ENCODE measurements at regions not wholly inside any gene's neighbourhood (a gene's known extent, or its start where the extent isn't known, plus 50 kb on each side); places are given as distances from the start of the nearest gene placed in this dataset.

GRCh38 chr9:130772185-130772584 lies 62.9 kb upstream of the ABL1 start:
- ChIA-PET POLR2A (no interaction called here), CTCF (no interaction called here)
- Histone ChIP-seq H3K36me3 (ENCODE audit: insufficient read depth, low read length) (no peaks in the 10 kb centered on the region), H3K4me1 (ENCODE audit: insufficient read depth, low read length) (no peaks in the 10 kb centered on the region), H3K27me3 (ENCODE audit: control insufficient read depth in 1 of 2, insufficient read depth in 2 of 2, low read length in 2 of 2) (no peaks in the 10 kb centered on the region), H3K4me3 (ENCODE audit: low read length) (no peak overlapping the region), H3K9me3 (ENCODE audit: control insufficient read depth in 1 of 2, insufficient read depth in 1 of 2, low read length in 2 of 2) (no peaks in the 10 kb centered on the region), H3K27ac (ENCODE audit: low read depth in 1 of 2, low read length in 2 of 2) (no peak overlapping the region)
- Mint-ChIP-seq H3K36me3 (ENCODE audit: low read depth) (no peaks in the 10 kb centered on the region), H3K9me3 (no peaks in the 10 kb centered on the region), H3K4me1 (ENCODE audit: low read depth) (peaks cover 33% of the 10 kb centered on the region), H3K4me3 (no peak overlapping the region), H3K27me3 (no peaks in the 10 kb centered on the region), H3K27ac (no peak overlapping the region)
- TF ChIP-seq, protein P1, sequence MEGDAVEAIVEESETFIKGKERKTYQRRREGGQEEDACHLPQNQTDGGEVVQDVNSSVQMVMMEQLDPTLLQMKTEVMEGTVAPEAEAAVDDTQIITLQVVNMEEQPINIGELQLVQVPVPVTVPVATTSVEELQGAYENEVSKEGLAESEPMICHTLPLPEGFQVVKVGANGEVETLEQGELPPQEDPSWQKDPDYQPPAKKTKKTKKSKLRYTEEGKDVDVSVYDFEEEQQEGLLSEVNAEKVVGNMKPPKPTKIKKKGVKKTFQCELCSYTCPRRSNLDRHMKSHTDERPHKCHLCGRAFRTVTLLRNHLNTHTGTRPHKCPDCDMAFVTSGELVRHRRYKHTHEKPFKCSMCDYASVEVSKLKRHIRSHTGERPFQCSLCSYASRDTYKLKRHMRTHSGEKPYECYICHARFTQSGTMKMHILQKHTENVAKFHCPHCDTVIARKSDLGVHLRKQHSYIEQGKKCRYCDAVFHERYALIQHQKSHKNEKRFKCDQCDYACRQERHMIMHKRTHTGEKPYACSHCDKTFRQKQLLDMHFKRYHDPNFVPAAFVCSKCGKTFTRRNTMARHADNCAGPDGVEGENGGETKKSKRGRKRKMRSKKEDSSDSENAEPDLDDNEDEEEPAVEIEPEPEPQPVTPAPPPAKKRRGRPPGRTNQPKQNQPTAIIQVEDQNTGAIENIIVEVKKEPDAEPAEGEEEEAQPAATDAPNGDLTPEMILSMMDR (IDR thresholded peaks at IDR 0.05): no peak
- ATAC-seq (ENCODE audit: poor library complexity) (no peak), DNase-seq (no peak)
- intact Hi-C loops (cut with DNase I, micrococcal nuclease): no loop called here

- ChIA-PET POLR2A (no interaction called here), CTCF (no interaction called here)
- no peaks in the 10 kb centered on the region for H3K4me1 ChIP-seq (ENCODE audit: insufficient read depth, low read length)
- no peaks in the 10 kb centered on the region for H3K27me3 ChIP-seq (ENCODE audit: control insufficient read depth in 1 of 2, insufficient read depth in 2 of 2, low read length in 2 of 2)
- H3K9me3 ChIP-seq (ENCODE audit: control insufficient read depth in 1 of 2, insufficient read depth in 1 of 2, low read length in 2 of 2): no peaks in the 10 kb centered on the region
- intact Hi-C loops (cut with DNase I, micrococcal nuclease): no loop called here
- ATAC-seq (ENCODE audit: poor library complexity) (no peak), DNase-seq (no peak)
- no peak overlapping the region for H3K4me3 ChIP-seq (ENCODE audit: low read length)
- H3K27ac Mint-ChIP-seq: peak overlapping the region; percentile 24
- no peak overlapping the region for H3K27ac ChIP-seq (ENCODE audit: low read depth in 1 of 2, low read length in 2 of 2)
- H3K27me3 Mint-ChIP-seq: no peaks in the 10 kb centered on the region
- no peaks in the 10 kb centered on the region for H3K36me3 Mint-ChIP-seq (ENCODE audit: low read depth)
- TF ChIP-seq, protein P1 (IDR thresholded peaks at IDR 0.05): no peak
- H3K4me3 Mint-ChIP-seq: no peak overlapping the region
- peaks cover 40% of the 10 kb centered on the region for H3K4me1 Mint-ChIP-seq (ENCODE audit: low read depth)
- no peaks in the 10 kb centered on the region for H3K9me3 Mint-ChIP-seq
- no peaks in the 10 kb centered on the region for H3K36me3 ChIP-seq (ENCODE audit: insufficient read depth, low read length)
These were observed 60.9 kb upstream of the ABL1 start for GRCh38 chr9:130774183-130774582.

DNA sequence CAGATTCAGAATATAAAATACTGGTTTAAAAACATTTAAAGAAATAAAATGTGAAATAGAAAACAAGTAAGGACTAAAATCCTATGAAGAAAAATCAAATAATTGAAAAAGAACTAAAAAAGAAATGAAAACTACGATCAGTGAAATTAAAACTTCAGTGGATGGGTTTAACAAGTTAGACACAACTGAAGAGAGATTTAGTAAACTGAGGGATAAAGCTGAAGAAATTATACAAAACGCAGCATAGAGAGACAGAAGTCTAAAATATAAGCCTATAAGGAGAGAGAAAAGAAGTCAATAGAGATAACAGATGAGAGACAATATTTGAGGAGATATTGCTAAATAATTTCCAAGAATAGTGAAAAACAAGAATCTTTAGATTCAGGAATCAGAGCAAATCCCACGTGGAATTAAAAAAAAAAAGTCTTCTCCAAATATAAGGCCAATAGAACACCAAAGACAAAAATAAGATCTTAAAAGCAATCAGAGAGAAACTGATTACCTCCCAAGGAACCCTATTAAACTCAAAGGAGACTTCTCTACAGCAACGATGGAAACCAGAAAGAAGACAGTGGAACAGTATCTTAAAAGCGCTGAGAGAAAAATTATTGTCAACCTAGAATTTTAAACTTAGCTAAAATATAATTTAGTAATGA lies 59.6 kb upstream of the ABL1 start:
- no peak overlapping the region for H3K27ac ChIP-seq (ENCODE audit: low read depth in 1 of 2, low read length in 2 of 2)
- no peaks in the 10 kb centered on the region for H3K36me3 Mint-ChIP-seq (ENCODE audit: low read depth)
- intact Hi-C loops (cut with DNase I, micrococcal nuclease): no loop called here
- no peaks in the 10 kb centered on the region for H3K4me1 ChIP-seq (ENCODE audit: insufficient read depth, low read length)
- no peaks in the 10 kb centered on the region for H3K27me3 ChIP-seq (ENCODE audit: control insufficient read depth in 1 of 2, insufficient read depth in 2 of 2, low read length in 2 of 2)
- no peaks in the 10 kb centered on the region for H3K36me3 ChIP-seq (ENCODE audit: insufficient read depth, low read length)
- H3K27me3 Mint-ChIP-seq: no peaks in the 10 kb centered on the region
- H3K4me1 Mint-ChIP-seq (ENCODE audit: low read depth): peaks cover 35% of the 10 kb centered on the region
- H3K27ac Mint-ChIP-seq: no peak overlapping the region
- DNase-seq (no peak), ATAC-seq (ENCODE audit: poor library complexity) (no peak)
- H3K4me3 Mint-ChIP-seq: no peak overlapping the region
- no peak overlapping the region for H3K4me3 ChIP-seq (ENCODE audit: low read length)
- no peaks in the 10 kb centered on the region for H3K9me3 ChIP-seq (ENCODE audit: control insufficient read depth in 1 of 2, insufficient read depth in 1 of 2, low read length in 2 of 2)
- TF ChIP-seq, protein P1 (IDR thresholded peaks at IDR 0.05): no peak
- ChIA-PET POLR2A (interaction anchor here (0.7 kb wide), 1 partner anchor 44 kb away, joined by 5 read pairs; no protein-coding TSS in a partner anchor), CTCF (interaction anchor here (1.2 kb wide), 1 partner anchor 12 kb away, joined by 4 read pairs; no protein-coding TSS in a partner anchor)
- no peaks in the 10 kb centered on the region for H3K9me3 Mint-ChIP-seq
